A673 (cell line): ENCODE measurements at regions not wholly inside any gene's neighbourhood (a gene's known extent, or its start where the extent isn't known, plus 50 kb on each side); places are given as distances from the start of the nearest gene placed in this dataset.

Source experiments
- EZH2 ChIP-seq: fragments of 200-600 bp; sonication (generic); IDR thresholded peaks from 2 replicates; pipeline ENCODE4 v1.6.1; 2017; ENCODE audit warnings: borderline replicate concordance, low read depth, mild to moderate bottlenecking, mixed read lengths, antibody characterized with exemption, low read length; ENCODE audit not compliant: poor library complexity, severe bottlenecking
- TF ChIP-seq, protein P1 (sequence below): fragments of 300-800, 200-600 bp; sonication (generic); conservative IDR thresholded peaks from 2 replicates; pipeline ENCODE4 v1.5.1; 2017; ENCODE audit warnings: low read depth, mild to moderate bottlenecking, antibody characterized with exemption, low read length, moderate library complexity, mixed read lengths

DNA sequence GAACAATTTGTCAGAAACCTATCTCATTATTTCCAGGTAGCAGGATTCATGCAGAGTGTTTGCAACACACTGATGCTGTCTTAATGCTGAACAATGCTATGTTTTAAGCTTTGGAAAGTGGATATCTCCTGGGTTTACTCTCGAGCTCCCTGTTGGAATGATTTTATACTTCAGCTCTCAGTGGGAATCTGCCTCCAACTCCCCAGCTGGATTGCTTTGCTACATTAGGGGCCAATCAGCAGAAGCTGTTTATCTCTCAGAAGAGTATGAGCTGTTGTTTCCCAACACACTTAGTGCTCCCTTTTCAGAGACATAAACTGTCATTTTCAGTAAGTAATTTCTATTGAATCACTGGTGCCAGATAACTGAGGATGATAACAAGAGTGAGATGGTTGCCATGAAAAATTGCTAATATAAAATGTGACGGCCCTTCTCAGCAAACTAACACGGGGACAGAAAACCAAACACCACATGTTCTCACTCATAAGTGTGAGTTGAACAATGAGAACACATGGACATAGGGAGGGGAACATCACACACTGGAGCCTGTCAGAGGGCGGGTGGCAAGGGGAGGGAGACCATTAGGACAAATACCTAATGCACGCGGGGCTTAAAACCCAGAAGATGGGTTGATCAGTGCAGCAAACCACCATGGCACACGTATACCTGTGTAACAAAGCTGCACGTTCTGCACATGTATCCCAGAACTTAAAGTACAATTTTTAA, 265.9 kb upstream of the RUNX1 start:
- TF ChIP-seq, protein P1, sequence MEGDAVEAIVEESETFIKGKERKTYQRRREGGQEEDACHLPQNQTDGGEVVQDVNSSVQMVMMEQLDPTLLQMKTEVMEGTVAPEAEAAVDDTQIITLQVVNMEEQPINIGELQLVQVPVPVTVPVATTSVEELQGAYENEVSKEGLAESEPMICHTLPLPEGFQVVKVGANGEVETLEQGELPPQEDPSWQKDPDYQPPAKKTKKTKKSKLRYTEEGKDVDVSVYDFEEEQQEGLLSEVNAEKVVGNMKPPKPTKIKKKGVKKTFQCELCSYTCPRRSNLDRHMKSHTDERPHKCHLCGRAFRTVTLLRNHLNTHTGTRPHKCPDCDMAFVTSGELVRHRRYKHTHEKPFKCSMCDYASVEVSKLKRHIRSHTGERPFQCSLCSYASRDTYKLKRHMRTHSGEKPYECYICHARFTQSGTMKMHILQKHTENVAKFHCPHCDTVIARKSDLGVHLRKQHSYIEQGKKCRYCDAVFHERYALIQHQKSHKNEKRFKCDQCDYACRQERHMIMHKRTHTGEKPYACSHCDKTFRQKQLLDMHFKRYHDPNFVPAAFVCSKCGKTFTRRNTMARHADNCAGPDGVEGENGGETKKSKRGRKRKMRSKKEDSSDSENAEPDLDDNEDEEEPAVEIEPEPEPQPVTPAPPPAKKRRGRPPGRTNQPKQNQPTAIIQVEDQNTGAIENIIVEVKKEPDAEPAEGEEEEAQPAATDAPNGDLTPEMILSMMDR: no peak
- no peak for TF ChIP-seq EZH2
